ENCODE measurements at regions not wholly inside any gene's neighbourhood (a gene's known extent, or its start where the extent isn't known, plus 50 kb on each side); places are given as distances from the start of the nearest gene placed in this dataset.

GRCh38 chr19:33898062-33898677 is 101.5 kb downstream of the KCTD15 start:
- no peak for DNase-seq (ENCODE audit: low read depth in 3 of 3, low spot score in 1 of 3)

DNA sequence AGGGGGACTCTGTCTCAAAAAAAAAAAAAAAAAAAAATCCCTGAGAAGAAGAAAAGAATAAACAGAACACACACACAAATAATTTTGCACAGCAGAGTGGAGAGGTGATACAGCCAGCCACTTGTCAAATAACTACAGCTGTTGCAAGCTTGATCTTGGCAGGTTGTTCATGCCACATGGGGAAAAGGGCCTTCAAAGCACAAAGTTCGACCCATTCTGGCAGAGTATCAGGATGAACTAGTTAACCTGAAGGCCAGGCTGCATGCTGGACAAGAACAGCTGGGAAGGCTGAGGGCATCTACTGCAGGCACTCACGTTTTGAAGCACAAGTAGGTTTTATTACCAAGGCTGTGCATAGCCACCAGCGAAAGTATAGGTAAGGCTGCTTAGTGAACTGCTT is 104.1 kb downstream of the KCTD15 start:
- DNase-seq (ENCODE audit: low read depth in 3 of 3, low spot score in 1 of 3), result no peak

DNA sequence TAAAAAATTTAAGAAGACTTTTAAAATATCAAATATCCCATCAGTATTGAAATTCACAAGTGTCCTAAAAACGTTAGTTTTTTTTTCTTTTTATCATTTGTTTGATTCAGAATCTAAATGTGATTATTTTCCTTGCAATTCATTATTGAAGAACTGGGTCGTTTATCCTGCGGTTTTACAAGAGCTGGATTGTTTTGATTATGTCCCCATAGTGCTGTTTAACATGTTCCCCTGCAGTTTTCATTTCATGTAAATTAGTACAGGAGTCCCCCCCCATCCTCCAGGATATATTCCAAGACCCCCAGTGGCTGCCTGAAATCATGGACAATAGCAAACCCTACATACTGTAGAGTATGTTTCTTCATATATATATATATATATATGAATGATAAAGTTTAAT is 105.7 kb downstream of the KCTD15 start:
- no peak for DNase-seq (ENCODE audit: low read depth in 3 of 3, low spot score in 1 of 3)

GRCh38 chr19:33902802-33903488 is 106.3 kb downstream of the KCTD15 start:
- DNase-seq (ENCODE audit: low read depth in 3 of 3, low spot score in 1 of 3), result no peak

DNA sequence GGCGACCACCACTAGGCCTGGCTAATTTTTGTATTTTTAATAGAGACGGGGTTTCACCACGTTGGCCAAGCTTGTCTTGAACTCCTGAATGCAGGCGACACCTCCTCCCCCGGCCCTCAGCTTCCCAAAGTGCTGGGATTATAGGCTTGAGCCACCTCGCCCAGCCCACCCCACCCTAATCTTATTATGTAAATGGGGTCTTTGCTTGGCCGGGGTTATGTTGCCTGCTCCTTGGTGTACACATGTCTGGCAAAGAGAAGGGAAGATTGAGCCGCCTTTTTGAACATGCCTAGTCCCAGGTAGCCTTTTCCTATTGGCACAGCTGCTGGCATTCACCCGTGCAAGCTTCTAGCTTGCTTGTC is 106.8 kb downstream of the KCTD15 start:
- DNase-seq (ENCODE audit: low read depth in 3 of 3, low spot score in 1 of 3), result no peak

- no peak for DNase-seq (ENCODE audit: low read depth in 3 of 3, low spot score in 1 of 3)
Measured at GRCh38 chr19:33904681-33905080, 108.0 kb downstream of the KCTD15 start.

- no peak for DNase-seq (ENCODE audit: low read depth in 3 of 3, low spot score in 1 of 3)
Measured at GRCh38 chr19:33905473-33905936, 108.8 kb downstream of the KCTD15 start.

DNA sequence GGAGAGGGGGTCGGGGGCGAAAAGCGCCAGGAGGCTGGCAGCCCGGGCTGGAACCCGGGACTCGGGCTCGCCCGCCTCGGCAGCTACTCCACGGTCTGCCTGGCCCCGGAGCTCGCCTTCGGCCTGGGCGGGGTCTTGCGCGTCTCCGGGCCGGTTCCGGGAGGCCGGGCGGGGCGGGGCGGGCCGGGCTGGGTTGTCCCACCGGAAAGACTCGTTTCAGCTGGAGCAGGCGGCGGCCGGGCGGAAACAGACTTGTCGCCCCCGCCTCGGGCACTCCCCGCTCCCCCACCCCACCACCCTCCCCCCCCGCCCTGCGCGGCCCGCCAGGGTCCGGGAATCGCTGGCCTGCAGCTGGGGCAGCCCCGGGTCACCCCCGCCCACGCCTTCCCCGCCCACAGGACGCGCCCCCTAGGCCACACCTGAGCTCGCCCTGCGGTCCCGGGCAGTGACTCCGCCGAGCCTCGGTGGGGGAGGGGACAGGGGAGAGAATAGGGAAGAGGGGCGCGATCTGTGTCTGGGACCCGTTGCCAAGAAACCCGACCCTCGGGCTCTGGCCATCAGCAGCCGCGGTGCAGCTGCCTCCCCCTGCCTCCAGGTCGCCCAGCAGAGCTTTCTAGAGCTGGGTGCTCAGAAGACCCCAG is 109.4 kb downstream of the KCTD15 start:
- DNase-seq (ENCODE audit: low read depth in 3 of 3, low spot score in 1 of 3), result no peak

- no peak for DNase-seq (ENCODE audit: low read depth in 3 of 3, low spot score in 1 of 3)
Measured at GRCh38 chr19:33906578-33907335, 110.1 kb downstream of the KCTD15 start.

- no peak for DNase-seq (ENCODE audit: low read depth in 3 of 3, low spot score in 1 of 3)
Measured at GRCh38 chr19:33910922-33911321, 114.3 kb downstream of the KCTD15 start.

GRCh38 chr19:33914599-33914998 is 117.9 kb downstream of the KCTD15 start:
- no peak for DNase-seq (ENCODE audit: low read depth in 3 of 3, low spot score in 1 of 3)

- no peak for DNase-seq (ENCODE audit: low read depth in 3 of 3, low spot score in 1 of 3)
Measured at GRCh38 chr19:33916792-33917191, 120.1 kb downstream of the KCTD15 start.

GRCh38 chr19:33919291-33919690 is 122.6 kb downstream of the KCTD15 start:
- DNase-seq (ENCODE audit: low read depth in 3 of 3, low spot score in 1 of 3), result no peak

GRCh38 chr19:33921165-33921564 is 124.5 kb downstream of the KCTD15 start:
- no peak for DNase-seq (ENCODE audit: low read depth in 3 of 3, low spot score in 1 of 3)

DNA sequence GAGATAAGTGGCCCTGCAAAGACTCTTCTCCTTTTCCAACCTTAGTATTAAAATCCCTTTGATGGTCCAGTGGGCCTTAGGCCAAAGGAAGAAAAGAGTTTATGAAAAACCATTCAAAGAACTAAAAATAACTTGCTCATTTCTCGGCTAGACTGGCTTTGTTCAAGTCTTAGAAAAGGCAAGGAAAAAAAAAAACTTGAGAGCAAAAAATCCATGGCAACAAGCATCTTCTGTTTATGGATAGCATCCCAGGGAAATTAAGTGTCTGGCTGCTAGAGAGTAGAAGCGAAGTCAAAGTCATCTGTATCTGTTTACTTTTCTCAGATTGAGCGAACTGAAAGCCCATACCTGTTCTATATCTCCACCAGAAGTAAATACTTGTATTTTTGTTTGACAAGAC is 129.6 kb downstream of the KCTD15 start:
- DNase-seq (ENCODE audit: low read depth in 3 of 3, low spot score in 1 of 3), result no peak

DNA sequence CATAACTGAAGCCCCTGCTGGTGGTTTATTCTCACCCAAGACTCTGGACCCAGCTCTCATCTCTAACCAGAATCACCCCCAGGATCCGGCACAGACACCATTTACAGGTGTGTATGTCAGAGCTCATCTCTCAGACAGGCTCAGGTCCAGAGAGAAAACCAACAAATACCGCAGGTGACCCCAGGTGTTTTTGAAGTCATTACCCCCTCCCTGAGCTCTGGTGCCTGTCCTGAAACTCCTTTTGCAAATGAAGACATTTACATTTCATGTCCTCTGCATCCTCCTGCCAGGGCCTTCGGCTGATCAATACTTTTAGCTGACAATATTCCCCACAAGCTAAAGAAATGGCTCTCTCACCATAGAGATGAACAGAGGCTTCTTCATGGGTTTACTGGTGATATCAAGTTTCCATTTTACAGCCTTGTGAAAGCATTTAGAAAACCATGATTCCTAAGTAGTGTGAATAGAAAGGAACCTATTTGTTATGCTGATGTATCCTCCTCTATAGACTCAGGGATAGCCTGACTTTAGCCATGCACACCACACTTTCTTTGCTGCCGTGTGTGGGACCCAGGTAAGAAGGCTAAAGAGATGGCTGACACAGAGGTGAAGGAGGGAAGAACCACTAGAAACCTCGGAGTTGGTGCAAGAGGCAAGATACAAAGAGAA is 131.3 kb downstream of the KCTD15 start:
- DNase-seq (ENCODE audit: low read depth in 3 of 3, low spot score in 1 of 3), result no peak

GRCh38 chr19:33928458-33928950 is 131.8 kb downstream of the KCTD15 start:
- no peak for DNase-seq (ENCODE audit: low read depth in 3 of 3, low spot score in 1 of 3)

GRCh38 chr19:33933931-33934330 is 137.3 kb downstream of the KCTD15 start:
- no peak for DNase-seq (ENCODE audit: low read depth in 3 of 3, low spot score in 1 of 3)

GRCh38 chr19:33938821-33939220 is 142.2 kb downstream of the KCTD15 start:
- no peak for DNase-seq (ENCODE audit: low read depth in 3 of 3, low spot score in 1 of 3)

GRCh38 chr19:33941133-33941532 is 144.5 kb downstream of the KCTD15 start:
- no peak for DNase-seq (ENCODE audit: low read depth in 3 of 3, low spot score in 1 of 3)
